Stimulated activated CD4-positive, alpha-beta T cell treated with anti-CD3 and anti-CD28 coated beads, Interleukin-4, amount 100 ng/mL, for 48 hours (primary cell): ENCODE measurements at regions not wholly inside any gene's neighbourhood (a gene's known extent, or its start where the extent isn't known, plus 50 kb on each side); places are given as distances from the start of the nearest gene placed in this dataset.
"Not testable (repeated sequence)": the region's sequence is repeated elsewhere in the genome, so short reads cannot be mapped to it uniquely, and the experiment has no call there.

Experiments
- DNase-seq, 2 donors: peaks; one replicate each; pipeline ENCODE4 v3.0.0-alpha.2; 2020; ENCODE audit warnings: low read depth in 2 of 2

GRCh38 chr6:2611092-2611491 is 139.6 kb downstream of the MYLK4 start:
- DNase-seq: no peak

- DNase-seq: no peak
Observed at GRCh38 chr6:2608503-2608902, 142.2 kb downstream of the MYLK4 start.

- no peak for DNase-seq
Observed at GRCh38 chr6:2600363-2600762, 150.4 kb downstream of the MYLK4 start.

GRCh38 chr6:2599817-2600216 is 150.9 kb downstream of the MYLK4 start:
- no peak for DNase-seq

- no peak for DNase-seq
Observed at GRCh38 chr6:2598867-2599266, 151.9 kb downstream of the MYLK4 start.

GRCh38 chr6:2597991-2598390 is 152.7 kb downstream of the MYLK4 start:
- no peak for DNase-seq

GRCh38 chr6:2597457-2597856 is 153.3 kb downstream of the MYLK4 start:
- DNase-seq: not testable (repeated sequence)

GRCh38 chr6:2596222-2596621 is 154.5 kb downstream of the MYLK4 start:
- no peak for DNase-seq

GRCh38 chr6:2594868-2595267 is 155.9 kb downstream of the MYLK4 start:
- DNase-seq: no peak

GRCh38 chr6:2593167-2593566 is 157.6 kb downstream of the MYLK4 start:
- DNase-seq: no peak

GRCh38 chr6:2589171-2589661 is 161.5 kb downstream of the MYLK4 start:
- DNase-seq: no peak

GRCh38 chr6:2583459-2583858 is 167.3 kb downstream of the MYLK4 start:
- DNase-seq: no peak

GRCh38 chr6:2582268-2582667 is 168.5 kb downstream of the MYLK4 start:
- DNase-seq: no peak

GRCh38 chr6:2581611-2582010 is 169.1 kb downstream of the MYLK4 start:
- DNase-seq: no peak

- DNase-seq: no peak
Observed at GRCh38 chr6:2581011-2581410, 169.7 kb downstream of the MYLK4 start.

- DNase-seq: no peak
Observed at GRCh38 chr6:2579804-2580570, 170.7 kb downstream of the MYLK4 start.

- DNase-seq: no peak
Observed at GRCh38 chr6:2579241-2579761, 171.4 kb downstream of the MYLK4 start.

- no peak for DNase-seq
Observed at GRCh38 chr6:2578767-2579166, 172.0 kb downstream of the MYLK4 start.

GRCh38 chr6:2576499-2576898 is 174.2 kb downstream of the MYLK4 start:
- no peak for DNase-seq

- no peak for DNase-seq
Observed at GRCh38 chr6:2575236-2575635, 175.5 kb downstream of the MYLK4 start.

GRCh38 chr6:2569420-2569819 is 181.3 kb downstream of the MYLK4 start:
- DNase-seq: not testable (repeated sequence)

- DNase-seq: no peak
Observed at GRCh38 chr6:2566048-2566447, 184.7 kb downstream of the MYLK4 start.

GRCh38 chr6:2565499-2565898 is 185.2 kb downstream of the MYLK4 start:
- DNase-seq: no peak

GRCh38 chr6:2563635-2564034 is 187.1 kb downstream of the MYLK4 start:
- peak in 1 of 2 donors; percentile 7 for DNase-seq
